CD14-positive monocyte (primary cell): ENCODE measurements at regions not wholly inside any gene's neighbourhood (a gene's known extent, or its start where the extent isn't known, plus 50 kb on each side); places are given as distances from the start of the nearest gene placed in this dataset.
A peak's percentile ranks its signal among the peaks of the same experiment; 100 is the strongest.

Experiments
- DNase-seq, 3 donors: peaks; one replicate each; pipeline ENCODE4 v3.0.0-alpha.2; 2011 to 2022
- H2AFZ ChIP-seq: 2 replicates; pipeline ENCODE4 v1.6.0; 2012; ENCODE audit warnings: mild to moderate bottlenecking, low read depth, low read length, inconsistent platforms; ENCODE audit not compliant: insufficient read depth, poor library complexity, severe bottlenecking
- H3K27ac ChIP-seq, 2 donors: 1 replicate in 1 of 2; 2 replicates in 1 of 2; pipeline ENCODE4 v1.5.1; 2012 to 2013; ENCODE audit warnings: low read length in 2 of 2, control low read depth in 1 of 2, inconsistent platforms in 1 of 2, low read depth in 1 of 2, mild to moderate bottlenecking in 1 of 2
- H3K27me3 ChIP-seq, 2 donors: one replicate each; pipeline versions ENCODE4 v1.6.0 to v1.6.1; 2011 to 2013; ENCODE audit warnings: low read length in 2 of 2; ENCODE audit not compliant: control insufficient read depth in 2 of 2, insufficient read depth in 2 of 2
- H3K36me3 ChIP-seq, 2 donors: replicated peaks in 1 of 2; 1 replicate in 1 of 2; 2 replicates in 1 of 2; pipeline versions ENCODE4 v1.5.1 to v1.6.1; 2012 to 2013; ENCODE audit warnings: low read length in 2 of 2, control low read depth in 1 of 2, inconsistent platforms in 1 of 2, mild to moderate bottlenecking in 1 of 2; ENCODE audit not compliant: insufficient read depth in 2 of 2, control insufficient read depth in 1 of 2
- H3K4me1 ChIP-seq, 2 donors: 1 replicate in 1 of 2; 2 replicates in 1 of 2; pipeline versions ENCODE4 v1.5.1 to v1.6.1; 2012 to 2013; ENCODE audit warnings: low read length in 2 of 2, control low read depth in 1 of 2, inconsistent platforms in 1 of 2, mild to moderate bottlenecking in 1 of 2, moderate library complexity in 1 of 2; ENCODE audit not compliant: insufficient read depth in 2 of 2, control insufficient read depth in 1 of 2
- H3K4me2 ChIP-seq: replicated peaks from 2 replicates; pipeline ENCODE3; 2012; ENCODE audit warnings: low read length, moderate library complexity, mild to moderate bottlenecking; ENCODE audit not compliant: poor library complexity, severe bottlenecking; ENCODE audit errors: extremely low read depth
- H3K4me3 ChIP-seq, 3 experiments: fragments of 200-600 bp in 1 of 3; sonication (generic) in 1 of 3; replicated peaks in 1 of 3; 1 replicate in 2 of 3; 2 replicates in 1 of 3; pipeline ENCODE4 v1.5.1; 2011 to 2013; ENCODE audit warnings: low read length in 3 of 3, mild to moderate bottlenecking in 3 of 3, control low read depth in 2 of 3, low read depth in 2 of 3, inconsistent platforms in 1 of 3, moderate library complexity in 1 of 3
- H3K79me2 ChIP-seq: 2 replicates; pipeline ENCODE4 v1.6.0; 2012; ENCODE audit warnings: mild to moderate bottlenecking, control low read depth, inconsistent platforms, low read length, moderate library complexity; ENCODE audit not compliant: insufficient read depth
- H3K9ac ChIP-seq: 2 replicates; pipeline ENCODE4 v1.6.0; 2017; ENCODE audit warnings: low read length, mild to moderate bottlenecking; ENCODE audit not compliant: insufficient read depth, poor library complexity, severe bottlenecking
- H3K9me3 ChIP-seq, 2 donors: replicated peaks in 1 of 2; 1 replicate in 1 of 2; 2 replicates in 1 of 2; pipeline versions ENCODE4 v1.5.1 to v1.6.1; 2012 to 2013; ENCODE audit warnings: low read length in 2 of 2, control low read depth in 1 of 2; ENCODE audit not compliant: control insufficient read depth in 1 of 2, insufficient read depth in 1 of 2
- H4K20me1 ChIP-seq: 2 replicates; pipeline ENCODE4 v1.6.0; 2012; ENCODE audit warnings: mild to moderate bottlenecking, low read length, control low read depth, moderate library complexity; ENCODE audit not compliant: insufficient read depth
- H3K27ac Mint-ChIP-seq, 7 donors: one replicate each; pipeline ENCODE4 v1.8.0; 2020; ENCODE audit warnings: mild to moderate bottlenecking in 7 of 7, mixed read lengths in 7 of 7, moderate library complexity in 6 of 7, inconsistent platforms in 2 of 7
- H3K27me3 Mint-ChIP-seq, 3 donors: one replicate each; pipeline ENCODE4 v1.8.0; 2021 to 2022; ENCODE audit warnings: low read depth in 3 of 3, mild to moderate bottlenecking in 3 of 3, mixed read lengths in 3 of 3, moderate library complexity in 3 of 3, inconsistent platforms in 1 of 3
- H3K36me3 Mint-ChIP-seq, 2 donors: one replicate each; pipeline ENCODE4 v1.8.0; 2020; ENCODE audit warnings: mixed read lengths in 2 of 2, inconsistent platforms in 1 of 2, mild to moderate bottlenecking in 1 of 2
- H3K4me1 Mint-ChIP-seq: one replicate; pipeline ENCODE4 v1.8.0; 2020; ENCODE audit warnings: mild to moderate bottlenecking, mixed read lengths
- H3K4me3 Mint-ChIP-seq, 2 donors: one replicate each; pipeline ENCODE4 v1.8.0; 2020; ENCODE audit warnings: mild to moderate bottlenecking in 2 of 2, mixed read lengths in 2 of 2, moderate library complexity in 1 of 2
- H3K9me3 Mint-ChIP-seq, 7 donors: one replicate each; pipeline ENCODE4 v1.8.0; 2020 to 2022; ENCODE audit warnings: mixed read lengths in 7 of 7, mild to moderate bottlenecking in 6 of 7, moderate library complexity in 6 of 7, inconsistent platforms in 2 of 7
- WGBS: methylation state at CpG from one replicate; pipeline ENCODE4 v1.1.5; 2013; ENCODE audit warnings: missing lambda C conversion rate; ENCODE audit not compliant: insufficient coverage; 5-methylcytosine and 5-hydroxymethylcytosine counted together
- intact Hi-C, 2 donors: fragments of 100-400 bp; cut with micrococcal nuclease; formaldehyde crosslinking; loops; one replicate each; pipeline versions ENCODE4 v1.15.0 to v1.15.1; 2023
- TF ChIP-seq, protein P1 (sequence below): fragments of 200-600 bp; IDR thresholded peaks from one replicate; pipeline ENCODE4 v1.8.0; 2022; ENCODE audit warnings: antibody characterized with exemption, mild to moderate bottlenecking

GRCh38 chr21:38948377-38949069, 142.8 kb downstream of the ETS2 start:
- intact Hi-C loops, result no loop called here
- H3K9me3 ChIP-seq, result peaks cover 6 to 15% of the 10 kb centered on the region in 2 donors
- H3K27me3 Mint-ChIP-seq, result peaks cover 2 to 3% (median 2%) of the 10 kb centered on the region in 3 donors
- peaks cover 4% of the 10 kb centered on the region for H3K4me1 Mint-ChIP-seq
- H3K27ac ChIP-seq, result no peak overlapping the region
- H3K27ac Mint-ChIP-seq, result peak overlapping the region in 1 of 7 donors; percentile 45
- no peak overlapping the region for H2AFZ ChIP-seq
- peaks cover 0 to 2% of the 10 kb centered on the region in 2 donors for H3K36me3 Mint-ChIP-seq
- no peaks in the 10 kb centered on the region for H3K79me2 ChIP-seq
- H3K4me2 ChIP-seq, result no peak overlapping the region
- H4K20me1 ChIP-seq, result no peaks in the 10 kb centered on the region
- no peak overlapping the region for H3K4me3 Mint-ChIP-seq
- H3K9me3 Mint-ChIP-seq, result peaks cover 3 to 19% (median 13%) of the 10 kb centered on the region in 7 donors
- no peak overlapping the region for H3K4me3 ChIP-seq
- 96% methylated on average over 3 of the region's 4 CpGs for WGBS
- peaks cover 4 to 9% of the 10 kb centered on the region in 2 donors for H3K4me1 ChIP-seq
- H3K27me3 ChIP-seq, result no peaks in the 10 kb centered on the region
- no peak overlapping the region for H3K9ac ChIP-seq
- no peak for DNase-seq
- TF ChIP-seq, protein P1, sequence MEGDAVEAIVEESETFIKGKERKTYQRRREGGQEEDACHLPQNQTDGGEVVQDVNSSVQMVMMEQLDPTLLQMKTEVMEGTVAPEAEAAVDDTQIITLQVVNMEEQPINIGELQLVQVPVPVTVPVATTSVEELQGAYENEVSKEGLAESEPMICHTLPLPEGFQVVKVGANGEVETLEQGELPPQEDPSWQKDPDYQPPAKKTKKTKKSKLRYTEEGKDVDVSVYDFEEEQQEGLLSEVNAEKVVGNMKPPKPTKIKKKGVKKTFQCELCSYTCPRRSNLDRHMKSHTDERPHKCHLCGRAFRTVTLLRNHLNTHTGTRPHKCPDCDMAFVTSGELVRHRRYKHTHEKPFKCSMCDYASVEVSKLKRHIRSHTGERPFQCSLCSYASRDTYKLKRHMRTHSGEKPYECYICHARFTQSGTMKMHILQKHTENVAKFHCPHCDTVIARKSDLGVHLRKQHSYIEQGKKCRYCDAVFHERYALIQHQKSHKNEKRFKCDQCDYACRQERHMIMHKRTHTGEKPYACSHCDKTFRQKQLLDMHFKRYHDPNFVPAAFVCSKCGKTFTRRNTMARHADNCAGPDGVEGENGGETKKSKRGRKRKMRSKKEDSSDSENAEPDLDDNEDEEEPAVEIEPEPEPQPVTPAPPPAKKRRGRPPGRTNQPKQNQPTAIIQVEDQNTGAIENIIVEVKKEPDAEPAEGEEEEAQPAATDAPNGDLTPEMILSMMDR, result no peak
- H3K36me3 ChIP-seq, result no peaks in the 10 kb centered on the region

DNA sequence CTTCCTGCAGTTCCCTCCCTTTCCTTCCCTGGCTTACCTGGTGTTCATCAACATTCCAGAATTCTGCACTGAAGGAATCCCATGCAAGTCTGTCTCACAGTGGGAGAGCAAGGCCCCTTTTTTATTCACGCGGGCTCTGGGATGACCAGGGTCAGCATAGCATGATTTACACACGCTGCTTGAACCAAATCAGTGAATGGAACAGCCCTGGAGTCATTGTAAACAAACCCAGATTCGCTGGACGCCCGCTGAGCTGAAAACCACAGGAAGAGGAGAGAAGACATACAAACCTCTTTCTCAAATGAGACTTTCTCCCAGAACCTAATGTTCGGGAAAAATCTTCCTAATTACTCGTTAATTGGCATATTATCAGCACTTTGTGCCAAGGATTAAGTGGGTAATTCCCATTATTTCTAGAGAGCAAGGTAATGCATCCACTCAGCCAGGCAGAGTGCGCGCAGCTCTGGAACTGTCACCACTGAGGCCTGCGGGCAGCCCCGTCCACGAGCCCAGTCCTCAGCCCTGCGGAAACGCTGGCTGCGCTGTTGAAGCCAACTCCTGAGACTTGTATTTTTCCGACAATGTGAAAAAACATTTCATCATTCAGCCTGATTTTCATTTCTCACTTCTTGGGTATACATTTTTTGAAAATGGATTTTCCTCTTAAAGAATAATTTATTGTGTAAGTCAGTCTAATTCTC, 140.0 kb downstream of the ETS2 start:
- H3K79me2 ChIP-seq, result no peaks in the 10 kb centered on the region

More for the DNA sequence above, 140.0 kb downstream of the ETS2 start:
- no peak overlapping the region for H3K4me3 Mint-ChIP-seq
- intact Hi-C loops, result no loop called here
- no peaks in the 10 kb centered on the region for H3K4me1 Mint-ChIP-seq
- Histone ChIP-seq H3K9ac (no peak overlapping the region), H3K36me3 (no peaks in the 10 kb centered on the region), H3K27ac (no peak overlapping the region), H3K27me3 (no peaks in the 10 kb centered on the region), H3K4me1 (peaks cover 0 to under 1% of the 10 kb centered on the region in 2 donors), H2AFZ (no peak overlapping the region), H4K20me1 (no peaks in the 10 kb centered on the region), H3K4me3 (no peak overlapping the region), H3K9me3 (peaks cover 6 to 15% of the 10 kb centered on the region in 2 donors), H3K4me2 (no peak overlapping the region)
- 97% methylated on average over 10 of the region's 17 CpGs for WGBS
- peak overlapping the region in 1 of 7 donors; percentile 6 for H3K27ac Mint-ChIP-seq
- TF ChIP-seq, protein P1, result no peak
- no peak for DNase-seq
- peaks cover 0 to 2% of the 10 kb centered on the region in 2 donors for H3K36me3 Mint-ChIP-seq
- peaks cover 5 to 23% (median 17%) of the 10 kb centered on the region in 7 donors for H3K9me3 Mint-ChIP-seq
- peaks cover 0 to 2% (median 2%) of the 10 kb centered on the region in 3 donors for H3K27me3 Mint-ChIP-seq
